IMR-90 (cell line): ENCODE measurements at regions not wholly inside any gene's neighbourhood (a gene's known extent, or its start where the extent isn't known, plus 50 kb on each side); places are given as distances from the start of the nearest gene placed in this dataset.

ENCODE experiments used
- ATAC-seq: fragments of 200-7000 bp; cut with Tn5 transposase; 2 replicates; pipeline ENCODE4 v1.9.1; 2020; ENCODE audit warnings: low read depth, mild to moderate bottlenecking, moderate library complexity
- BruUV-seq: library from RNA; stranded (reverse); fragments of 400-500 nt; replicated peaks from 2 replicates; lab custom pipeline; 2021; lab: Mats Ljungman, UMichigan
- CTCF ChIA-PET: fragments of 300-600 bp; formaldehyde crosslinking; extraction: SDS; loops from one replicate; lab custom pipeline; 2021; ENCODE audit warnings: antibody characterized with exemption; lab: Yijun Ruan, JAX
- POLR2A ChIA-PET: fragments of 300-600 bp; sonication (Branson Sonifier 250); formaldehyde crosslinking; loops from one replicate; lab custom pipeline; 2022; ENCODE audit warnings: antibody characterized with exemption; ENCODE audit not compliant: unreplicated experiment; lab: Charles Lee
- DNase-seq: peaks from one replicate; pipeline ENCODE4 v3.0.0; 2013
- H2AFZ ChIP-seq: replicated peaks from 2 replicates; pipeline ENCODE3; 2013; ENCODE audit warnings: low read length, mild to moderate bottlenecking; ENCODE audit not compliant: poor library complexity
- H2AK5ac ChIP-seq: 2 replicates; pipeline ENCODE4 v1.6.1; 2013; ENCODE audit warnings: low read depth, low read length, inconsistent platforms
- H2AK9ac ChIP-seq: replicated peaks from 2 replicates; pipeline ENCODE3; 2013; ENCODE audit warnings: mild to moderate bottlenecking, low read depth, low read length, moderate library complexity; ENCODE audit not compliant: poor library complexity
- H2BK120ac ChIP-seq: 2 replicates; pipeline ENCODE4 v1.6.1; 2013; ENCODE audit warnings: low read depth, low read length, inconsistent platforms
- H2BK15ac ChIP-seq: 3 replicates; pipeline ENCODE4 v1.6.1; 2013; ENCODE audit warnings: low read depth, low read length, inconsistent platforms
- H2BK20ac ChIP-seq: 2 replicates; pipeline ENCODE4 v1.6.1; 2013; ENCODE audit warnings: low read depth, mild to moderate bottlenecking, inconsistent platforms, low read length, moderate library complexity
- H2BK5ac ChIP-seq: 2 replicates; pipeline ENCODE4 v1.6.1; 2013; ENCODE audit warnings: mild to moderate bottlenecking, low read depth, low read length, inconsistent platforms; ENCODE audit not compliant: poor library complexity, severe bottlenecking
- H3K14ac ChIP-seq: replicated peaks from 2 replicates; pipeline ENCODE4 v1.6.1; 2013; ENCODE audit warnings: low read depth, low read length, inconsistent platforms
- H3K18ac ChIP-seq: 2 replicates; pipeline ENCODE4 v1.6.1; 2013; ENCODE audit warnings: low read depth, low read length, control low read depth
- H3K23ac ChIP-seq: 2 replicates; pipeline ENCODE4 v1.6.1; 2013; ENCODE audit warnings: low read depth, low read length, inconsistent platforms
- H3K27ac ChIP-seq: 2 replicates; pipeline ENCODE4 v1.5.1; 2013; ENCODE audit warnings: mild to moderate bottlenecking, control low read depth, low read length; ENCODE audit not compliant: insufficient read depth
- H3K27me3 ChIP-seq: 2 replicates; pipeline ENCODE4 v1.6.1; 2013; ENCODE audit warnings: low read length; ENCODE audit not compliant: control insufficient read depth, insufficient read depth
- H3K36me3 ChIP-seq: 2 replicates; pipeline ENCODE4 v1.6.1; 2013; ENCODE audit warnings: low read length, mixed read lengths; ENCODE audit not compliant: control insufficient read depth, insufficient read depth
- H3K4ac ChIP-seq: 2 replicates; pipeline ENCODE4 v1.6.1; 2013; ENCODE audit warnings: low read depth, low read length, inconsistent platforms
- H3K4me1 ChIP-seq: 2 replicates; pipeline ENCODE4 v1.6.1; 2013; ENCODE audit warnings: low read length, mixed read lengths; ENCODE audit not compliant: control insufficient read depth, insufficient read depth
- H3K4me2 ChIP-seq: 2 replicates; pipeline ENCODE4 v1.6.1; 2013; ENCODE audit warnings: low read depth, mild to moderate bottlenecking, control low read depth, low read length, moderate library complexity
- H3K4me3 ChIP-seq: 2 replicates; pipeline ENCODE4 v1.5.1; 2013; ENCODE audit warnings: low read depth, mild to moderate bottlenecking, control low read depth, low read length, moderate library complexity; ENCODE audit not compliant: insufficient read depth
- H3K56ac ChIP-seq: 2 replicates; pipeline ENCODE4 v1.6.1; 2013; ENCODE audit warnings: low read length, inconsistent platforms; ENCODE audit not compliant: insufficient read depth; ENCODE audit errors: extremely low read depth
- H3K79me1 ChIP-seq, 2 experiments: 2 replicates each; pipeline ENCODE4 v1.6.1; 2013; ENCODE audit warnings: low read length in 2 of 2, inconsistent platforms in 1 of 2, low read depth in 1 of 2
- H3K9ac ChIP-seq: 2 replicates; pipeline ENCODE4 v1.6.1; 2013; ENCODE audit warnings: low read depth, low read length, control low read depth
- H3K9me1 ChIP-seq: 2 replicates; pipeline ENCODE4 v1.6.1; 2013; ENCODE audit warnings: low read length, inconsistent platforms; ENCODE audit not compliant: insufficient read depth
- H3K9me3 ChIP-seq: 2 replicates; pipeline ENCODE4 v1.6.1; 2013; ENCODE audit warnings: low read length; ENCODE audit not compliant: control insufficient read depth, insufficient read depth
- H4K20me1 ChIP-seq: 2 replicates; pipeline ENCODE4 v1.6.1; 2013; ENCODE audit warnings: low read length, inconsistent platforms; ENCODE audit not compliant: insufficient read depth
- H4K5ac ChIP-seq: 2 replicates; pipeline ENCODE4 v1.6.1; 2013; ENCODE audit warnings: mild to moderate bottlenecking, low read depth, low read length, control low read depth
- H4K8ac ChIP-seq, 2 experiments: 2 replicates each; pipeline ENCODE4 v1.6.1; 2013; ENCODE audit warnings: low read depth in 2 of 2, low read length in 2 of 2, control low read depth in 1 of 2, inconsistent platforms in 1 of 2
- H4K91ac ChIP-seq: 2 replicates; pipeline ENCODE4 v1.6.1; 2013; ENCODE audit warnings: low read depth, low read length, inconsistent platforms; ENCODE audit not compliant: insufficient read depth
- BHLHE40 ChIP-seq: fragments of 150-350 bp; IDR thresholded peaks from 2 replicates; pipeline ENCODE4 v1.6.1; 2016; ENCODE audit warnings: mild to moderate bottlenecking, low read depth, low read length
- CHD1 ChIP-seq: IDR thresholded peaks from 2 replicates; pipeline ENCODE4 v1.6.1; 2012; ENCODE audit warnings: low read depth, low read length, improper control_type of control experiment
- ELK1 ChIP-seq: fragments of 150-350 bp; IDR thresholded peaks from 2 replicates; pipeline ENCODE4 v1.6.1; 2016; ENCODE audit warnings: low read depth, mild to moderate bottlenecking, low read length, moderate library complexity, borderline replicate concordance
- WGBS, 2 experiments: methylation state at CpG; one replicate each; pipeline versions ENCODE4 v1.1.5 to v1.1.7; 2013; ENCODE audit warnings: missing lambda C conversion rate in 2 of 2; ENCODE audit not compliant: insufficient read length in 1 of 2; ENCODE audit errors: extremely low coverage in 2 of 2; 5-methylcytosine and 5-hydroxymethylcytosine counted together
- dilution Hi-C: fragments of 300-500 bp; cut with HindIII; formaldehyde crosslinking; loops from one replicate; pipeline ENCODE4 v1.14.3; 2018; ENCODE audit warnings: low sequenced_read_pairs; ENCODE audit not compliant: unreplicated experiment
- in situ Hi-C: fragments of 300-500 bp; cut with MboI; formaldehyde crosslinking; loops from 3 replicates; pipeline ENCODE4 v1.14.3; 2019; ENCODE audit warnings: low sequenced_read_pairs, inconsistent platforms, mixed read lengths
- intact Hi-C: fragments of 100-400 bp; cut with micrococcal nuclease; formaldehyde crosslinking; loops from 2 replicates; pipeline ENCODE4 v1.10.0; 2022

GRCh38 chr2:224293976-224294375 lies 107.9 kb downstream of the FAM124B start:
- H2BK5ac ChIP-seq: no peak overlapping the region
- no peak overlapping the region for H4K8ac ChIP-seq
- no peaks in the 10 kb centered on the region for H3K36me3 ChIP-seq
- H3K14ac ChIP-seq: no peak overlapping the region
- intact Hi-C loops: loop anchor here (5.0 kb wide), 1 partner anchor 358 kb away; no protein-coding TSS in a partner anchor
- no peak overlapping the region for H3K18ac ChIP-seq
- no peak for ATAC-seq
- dilution Hi-C loops: no loop called here
- no peak overlapping the region for H2AK5ac ChIP-seq
- POLR2A ChIA-PET: no interaction called here
- no peak for DNase-seq
- no peak overlapping the region for H3K56ac ChIP-seq
- no peak overlapping the region for H3K23ac ChIP-seq
- H3K9ac ChIP-seq: no peak overlapping the region
- CTCF ChIA-PET: no interaction called here
- no peak for TF ChIP-seq ELK1
- TF ChIP-seq BHLHE40: no peak
- TF ChIP-seq CHD1: no peak
- no CpG with 5 or more reads among the region's 6 CpGs for WGBS, 2 experiments
- no peak overlapping the region for H4K91ac ChIP-seq
- no peaks in the 10 kb centered on the region for H4K20me1 ChIP-seq
- no peak overlapping the region for H3K27ac ChIP-seq
- H3K9me3 ChIP-seq: no peaks in the 10 kb centered on the region
- H3K4me1 ChIP-seq: no peaks in the 10 kb centered on the region
- no peak overlapping the region for H2AFZ ChIP-seq
- no peak overlapping the region for H4K5ac ChIP-seq
- H3K27me3 ChIP-seq: peaks cover 13% of the 10 kb centered on the region; the same call in 1 of the 2 replicates
- H3K9me1 ChIP-seq: no peaks in the 10 kb centered on the region
- no peak overlapping the region for H2BK20ac ChIP-seq
- no peak overlapping the region for H2BK15ac ChIP-seq
- in situ Hi-C loops: no loop called here
- BruUV-seq: no TSS peak
- H3K4me3 ChIP-seq: no peak overlapping the region
- H3K4ac ChIP-seq: no peak overlapping the region
- no peak overlapping the region for H3K4me2 ChIP-seq
- no peak overlapping the region for H2BK120ac ChIP-seq
- H2AK9ac ChIP-seq: no peak overlapping the region
- H3K79me1 ChIP-seq: no peaks in the 10 kb centered on the region
